SU-DHL-6 (cell line): ENCODE measurements at regions not wholly inside any gene's neighbourhood (a gene's known extent, or its start where the extent isn't known, plus 50 kb on each side); places are given as distances from the start of the nearest gene placed in this dataset.

Experiments
- H2AFZ ChIP-seq: fragments of 200-600 bp; sonication (generic); 2 replicates; pipeline ENCODE4 v1.6.1; 2014; ENCODE audit warnings: low read depth, mild to moderate bottlenecking, moderate library complexity, mixed read lengths, antibody characterized with exemption, low read length; ENCODE audit not compliant: severe bottlenecking
- H3F3A ChIP-seq: fragments of 200-600 bp; shearing (Covaris generic); 2 replicates; pipeline ENCODE4 v1.6.0; 2016; ENCODE audit warnings: antibody characterized with exemption, mild to moderate bottlenecking; ENCODE audit not compliant: insufficient read depth
- H3K27ac ChIP-seq: fragments of 200-600 bp; sonication (generic); 2 replicates; pipeline ENCODE4 v1.5.1; 2016; ENCODE audit warnings: low read depth, mild to moderate bottlenecking, low read length, moderate library complexity, mixed read lengths
- H3K27me3 ChIP-seq: fragments of 200-600 bp; sonication (generic), shearing (Covaris generic); 2 replicates; pipeline ENCODE4 v1.6.0; 2014; ENCODE audit warnings: mild to moderate bottlenecking, low read length
- H3K36me3 ChIP-seq: fragments of 200-600 bp; sonication (generic); 2 replicates; pipeline ENCODE4 v1.6.1; 2014; ENCODE audit warnings: mild to moderate bottlenecking, low read length, mixed read lengths
- H3K4me2 ChIP-seq: fragments of 300-600, 200-600 bp; shearing (Covaris generic), sonication (generic); 2 replicates; pipeline ENCODE4 v1.6.0; 2014; ENCODE audit warnings: low read length, low read depth, mild to moderate bottlenecking; ENCODE audit not compliant: poor library complexity, severe bottlenecking
- H3K4me3 ChIP-seq: fragments of 200-600 bp; sonication (generic); 2 replicates; pipeline ENCODE4 v1.5.1; 2014; ENCODE audit warnings: antibody characterized with exemption, low read length, mild to moderate bottlenecking, mixed read lengths; ENCODE audit not compliant: insufficient read depth, poor library complexity, severe bottlenecking
- H3K79me2 ChIP-seq: fragments of 200-600 bp; sonication (generic); 2 replicates; pipeline ENCODE4 v1.6.1; 2014; ENCODE audit warnings: mild to moderate bottlenecking, low read length, moderate library complexity; ENCODE audit not compliant: insufficient read depth
- H3K9ac ChIP-seq: fragments of 200-600 bp; sonication (generic); 2 replicates; pipeline ENCODE4 v1.7.0; 2014; ENCODE audit warnings: mild to moderate bottlenecking, low read length
- H3K9me2 ChIP-seq: fragments of 200-600 bp; sonication (generic); replicated peaks from 2 replicates; pipeline ENCODE4 v1.6.1; 2014; ENCODE audit warnings: low read length; ENCODE audit not compliant: insufficient read depth
- H3K9me3 ChIP-seq: fragments of 200-600 bp; sonication (generic); 2 replicates; pipeline ENCODE4 v1.6.1; 2014; ENCODE audit warnings: low read length, mixed read lengths; ENCODE audit not compliant: insufficient read depth
- H4K20me1 ChIP-seq: fragments of 200-600 bp; sonication (generic); 2 replicates; pipeline ENCODE4 v1.6.1; 2014; ENCODE audit warnings: low read depth, mild to moderate bottlenecking, antibody characterized with exemption, low read length, moderate library complexity, mixed read lengths
- CTCF ChIP-seq: fragments of 200-600 bp; sonication (generic); IDR thresholded peaks from one replicate; pipeline ENCODE4 v1.5.1; 2017; ENCODE audit warnings: antibody characterized with exemption, mild to moderate bottlenecking, low read length, moderate library complexity; ENCODE audit not compliant: insufficient read depth, poor library complexity, severe bottlenecking
- EZH2phosphoT487 ChIP-seq: fragments of 200-600 bp; sonication (generic), shearing (Covaris generic); conservative IDR thresholded peaks from 2 replicates; pipeline ENCODE4 v1.6.1; 2018; ENCODE audit warnings: mild to moderate bottlenecking, antibody characterized with exemption, low read length, moderate library complexity, mixed read lengths

DNA sequence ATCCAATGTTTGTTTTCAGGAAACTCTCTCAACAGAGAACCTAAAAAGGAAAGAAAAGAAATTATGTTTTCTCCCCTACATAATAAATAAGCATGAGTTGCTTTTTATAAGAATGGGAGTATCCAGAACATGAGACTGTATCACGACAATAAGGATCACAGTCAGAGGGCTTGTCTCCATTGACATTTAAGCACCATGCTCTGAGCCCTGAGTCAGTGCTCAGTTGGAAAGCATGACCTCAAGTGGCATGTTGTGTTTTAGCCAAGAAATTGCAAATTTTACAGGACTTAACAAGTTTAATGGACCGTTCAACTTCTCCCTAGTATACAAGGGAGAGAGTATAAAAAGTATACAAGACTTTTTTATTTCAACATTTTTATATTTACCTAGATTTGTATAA is 431.6 kb downstream of the GJA1 start:
- no peak for TF ChIP-seq EZH2phosphoT487
- no peak for TF ChIP-seq CTCF

GRCh38 chr6:121868206-121868605 is 432.8 kb downstream of the GJA1 start:
- Histone ChIP-seq H3K9ac (no peak overlapping the region), H3K4me2 (no peak overlapping the region), H3F3A (no peaks in the 10 kb centered on the region), H3K9me2 (no peaks in the 10 kb centered on the region), H3K79me2 (no peaks in the 10 kb centered on the region), H3K27me3 (no peaks in the 10 kb centered on the region), H3K9me3 (no peaks in the 10 kb centered on the region), H3K27ac (no peak overlapping the region), H3K36me3 (no peaks in the 10 kb centered on the region), H2AFZ (no peak overlapping the region), H4K20me1 (no peaks in the 10 kb centered on the region), H3K4me3 (no peak overlapping the region)
- no peak for TF ChIP-seq CTCF
- no peak for TF ChIP-seq EZH2phosphoT487

More for the DNA sequence above, 431.6 kb downstream of the GJA1 start:
- no peak overlapping the region for H2AFZ ChIP-seq
- no peak overlapping the region for H3K9ac ChIP-seq
- H3K9me3 ChIP-seq, result no peaks in the 10 kb centered on the region
- no peaks in the 10 kb centered on the region for H3F3A ChIP-seq
- H3K9me2 ChIP-seq, result no peaks in the 10 kb centered on the region
- no peak overlapping the region for H3K4me3 ChIP-seq
- H3K36me3 ChIP-seq, result no peaks in the 10 kb centered on the region
- H4K20me1 ChIP-seq, result no peaks in the 10 kb centered on the region
- H3K27me3 ChIP-seq, result no peaks in the 10 kb centered on the region
- no peak overlapping the region for H3K4me2 ChIP-seq
- no peak overlapping the region for H3K27ac ChIP-seq
- H3K79me2 ChIP-seq, result no peaks in the 10 kb centered on the region

DNA sequence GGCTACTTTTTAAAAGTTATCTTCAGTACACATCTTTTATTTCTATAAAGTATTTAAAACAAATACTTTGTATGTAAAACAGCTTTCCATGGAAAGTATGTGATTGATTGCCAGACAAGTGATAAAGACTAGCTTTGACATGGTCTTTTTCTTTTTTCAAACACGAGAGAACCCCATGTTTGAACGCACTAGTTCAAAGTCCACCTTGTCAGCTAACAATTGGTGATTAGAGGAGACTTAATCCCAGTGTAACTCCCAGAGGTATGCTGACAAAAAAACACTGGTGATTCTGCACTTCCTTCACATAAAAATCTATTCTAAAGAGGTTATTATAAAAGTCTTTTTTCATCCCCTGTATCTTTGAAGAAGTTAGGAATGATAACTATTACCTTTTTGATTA is 438.1 kb downstream of the GJA1 start:
- no peak overlapping the region for H3K4me2 ChIP-seq
- H3K9ac ChIP-seq, result no peak overlapping the region
- no peak overlapping the region for H3K4me3 ChIP-seq
- H3F3A ChIP-seq, result no peaks in the 10 kb centered on the region
- no peak overlapping the region for H3K27ac ChIP-seq
- H3K36me3 ChIP-seq, result no peaks in the 10 kb centered on the region
- H3K27me3 ChIP-seq, result no peaks in the 10 kb centered on the region
- no peak for TF ChIP-seq CTCF
- TF ChIP-seq EZH2phosphoT487, result no peak
- H3K9me2 ChIP-seq, result no peaks in the 10 kb centered on the region
- no peaks in the 10 kb centered on the region for H3K9me3 ChIP-seq
- H3K79me2 ChIP-seq, result no peaks in the 10 kb centered on the region
- H2AFZ ChIP-seq, result no peak overlapping the region
- no peaks in the 10 kb centered on the region for H4K20me1 ChIP-seq
